ENCODE measurements at regions not wholly inside any gene's neighbourhood (a gene's known extent, or its start where the extent isn't known, plus 50 kb on each side); places are given as distances from the start of the nearest gene placed in this dataset.
A peak's percentile ranks its signal among the peaks of the same experiment; 100 is the strongest.

DNA sequence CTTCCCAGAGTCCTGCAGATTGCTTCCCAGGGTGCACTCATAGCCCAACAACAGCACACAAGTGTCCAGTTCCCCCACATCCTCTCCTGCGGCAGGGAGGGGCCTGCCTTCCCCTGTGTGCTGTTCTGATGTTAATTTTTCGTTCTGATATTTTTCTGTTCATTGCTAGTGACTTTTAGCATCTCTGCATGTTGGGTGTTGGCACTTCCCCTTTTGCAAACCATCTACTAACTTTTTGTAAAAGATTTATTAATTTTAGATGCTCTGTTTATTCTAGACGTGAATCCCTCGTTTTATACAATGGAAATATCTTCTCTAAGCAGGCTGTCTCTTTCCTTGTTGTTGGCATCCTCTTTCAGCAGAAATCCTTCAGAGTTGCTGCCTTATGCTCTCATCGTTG, 97.3 kb upstream of the DAP start:
- intact Hi-C loops (cut with micrococcal nuclease) = loop anchor here (10.0 kb wide), 1 partner anchor 164 kb away; no protein-coding TSS in a partner anchor
- Histone ChIP-seq H3K27ac (ENCODE audit: low read depth in 1 of 2, low read length in 2 of 2) (no peak overlapping the region), H3K79me2 (ENCODE audit: insufficient read depth, low read length) (no peaks in the 10 kb centered on the region), H4K20me1 (ENCODE audit: insufficient read depth, low read length) (no peaks in the 10 kb centered on the region), H3K27me3 (ENCODE audit: control insufficient read depth in 2 of 2, insufficient read depth in 2 of 2, low read length in 2 of 2) (peaks cover 0 to 3% of the 10 kb centered on the region in 2 donors), H3K9ac (ENCODE audit: insufficient read depth, low read length, poor library complexity, severe bottlenecking) (no peak overlapping the region), H2AFZ (ENCODE audit: insufficient read depth, low read depth, low read length, poor library complexity, severe bottlenecking) (no peak overlapping the region), H3K36me3 (replicated peaks in 1 of 2; ENCODE audit: control insufficient read depth in 1 of 2, insufficient read depth in 2 of 2, low read length in 2 of 2) (no peaks in the 10 kb centered on the region), H3K4me2 (replicated peaks; ENCODE audit: extremely low read depth, low read length, poor library complexity, severe bottlenecking) (no peak overlapping the region), H3K4me1 (ENCODE audit: control insufficient read depth in 1 of 2, insufficient read depth in 2 of 2, low read length in 2 of 2) (peaks cover 39 to 41% of the 10 kb centered on the region in 2 donors), H3K9me3 (replicated peaks in 1 of 2; ENCODE audit: control insufficient read depth in 1 of 2, insufficient read depth in 1 of 2, low read length in 2 of 2) (no peaks in the 10 kb centered on the region), H3K4me3 (replicated peaks in 1 of 3; ENCODE audit: low read depth in 2 of 3, low read length in 3 of 3) (no peak overlapping the region)
- Mint-ChIP-seq H3K4me1 (peaks cover 47% of the 10 kb centered on the region), H3K9me3 (peaks cover 0 to 3% (median 0%) of the 10 kb centered on the region in 7 donors), H3K27ac (peak overlapping the region in 1 of 7 donors; percentile 60), H3K36me3 (peaks cover 0 to 4% of the 10 kb centered on the region in 2 donors), H3K4me3 (peak overlapping the region in 1 of 2 donors; percentile 44), H3K27me3 (ENCODE audit: low read depth in 3 of 3) (peaks cover 1 to 15% (median 13%) of the 10 kb centered on the region in 3 donors)
- no peak for DNase-seq
- 29% methylated on average over 1 of the region's 5 CpGs for WGBS (ENCODE audit: insufficient coverage)
- TF ChIP-seq, protein P1, sequence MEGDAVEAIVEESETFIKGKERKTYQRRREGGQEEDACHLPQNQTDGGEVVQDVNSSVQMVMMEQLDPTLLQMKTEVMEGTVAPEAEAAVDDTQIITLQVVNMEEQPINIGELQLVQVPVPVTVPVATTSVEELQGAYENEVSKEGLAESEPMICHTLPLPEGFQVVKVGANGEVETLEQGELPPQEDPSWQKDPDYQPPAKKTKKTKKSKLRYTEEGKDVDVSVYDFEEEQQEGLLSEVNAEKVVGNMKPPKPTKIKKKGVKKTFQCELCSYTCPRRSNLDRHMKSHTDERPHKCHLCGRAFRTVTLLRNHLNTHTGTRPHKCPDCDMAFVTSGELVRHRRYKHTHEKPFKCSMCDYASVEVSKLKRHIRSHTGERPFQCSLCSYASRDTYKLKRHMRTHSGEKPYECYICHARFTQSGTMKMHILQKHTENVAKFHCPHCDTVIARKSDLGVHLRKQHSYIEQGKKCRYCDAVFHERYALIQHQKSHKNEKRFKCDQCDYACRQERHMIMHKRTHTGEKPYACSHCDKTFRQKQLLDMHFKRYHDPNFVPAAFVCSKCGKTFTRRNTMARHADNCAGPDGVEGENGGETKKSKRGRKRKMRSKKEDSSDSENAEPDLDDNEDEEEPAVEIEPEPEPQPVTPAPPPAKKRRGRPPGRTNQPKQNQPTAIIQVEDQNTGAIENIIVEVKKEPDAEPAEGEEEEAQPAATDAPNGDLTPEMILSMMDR (IDR thresholded peaks at IDR 0.05) = no peak

DNA sequence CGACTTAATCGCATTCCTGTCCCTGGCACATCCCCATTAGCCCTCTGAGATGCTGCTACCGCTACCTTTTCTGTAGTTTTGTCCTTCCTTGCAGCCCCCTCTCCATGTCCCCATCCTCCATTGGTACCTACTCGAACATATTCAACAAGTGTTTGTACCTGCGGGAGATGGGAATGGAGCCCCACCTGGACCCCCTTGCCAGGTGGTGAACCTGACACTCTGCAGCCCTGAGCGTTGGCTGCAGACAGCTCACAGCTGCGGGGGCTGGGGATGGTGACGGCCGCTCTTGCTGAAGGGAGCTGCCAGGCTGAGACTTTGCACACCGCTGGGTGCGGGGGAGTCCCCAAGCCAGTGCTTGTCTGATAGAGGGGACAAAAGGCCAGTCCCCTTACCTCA, 96.3 kb upstream of the DAP start:
- no peaks in the 10 kb centered on the region for H3K9me3 ChIP-seq (replicated peaks in 1 of 2; ENCODE audit: control insufficient read depth in 1 of 2, insufficient read depth in 1 of 2, low read length in 2 of 2)

More for the DNA sequence above, 96.3 kb upstream of the DAP start:
- Histone ChIP-seq H4K20me1 (ENCODE audit: insufficient read depth, low read length) (no peaks in the 10 kb centered on the region), H3K27me3 (ENCODE audit: control insufficient read depth in 2 of 2, insufficient read depth in 2 of 2, low read length in 2 of 2) (peaks cover 0 to 3% of the 10 kb centered on the region in 2 donors), H3K79me2 (ENCODE audit: insufficient read depth, low read length) (no peaks in the 10 kb centered on the region), H3K4me3 (replicated peaks in 1 of 3; ENCODE audit: low read depth in 2 of 3, low read length in 3 of 3) (peak overlapping the region in 1 of 3 experiments; percentile 26), H3K4me2 (replicated peaks; ENCODE audit: extremely low read depth, low read length, poor library complexity, severe bottlenecking) (peak overlapping the region; percentile 44), H3K36me3 (replicated peaks in 1 of 2; ENCODE audit: control insufficient read depth in 1 of 2, insufficient read depth in 2 of 2, low read length in 2 of 2) (no peaks in the 10 kb centered on the region), H3K4me1 (ENCODE audit: control insufficient read depth in 1 of 2, insufficient read depth in 2 of 2, low read length in 2 of 2) (peaks cover 41 to 44% of the 10 kb centered on the region in 2 donors), H3K27ac (ENCODE audit: low read depth in 1 of 2, low read length in 2 of 2) (no peak overlapping the region), H2AFZ (ENCODE audit: insufficient read depth, low read depth, low read length, poor library complexity, severe bottlenecking) (peak overlapping the region; percentile 50), H3K9ac (ENCODE audit: insufficient read depth, low read length, poor library complexity, severe bottlenecking) (no peak overlapping the region)
- peaks cover 55% of the 10 kb centered on the region for H3K4me1 Mint-ChIP-seq
- no peak for DNase-seq
- 80% methylated on average over 7 of the region's 11 CpGs for WGBS (ENCODE audit: insufficient coverage)
- peaks cover 0 to 3% (median 0%) of the 10 kb centered on the region in 7 donors for H3K9me3 Mint-ChIP-seq
- H3K36me3 Mint-ChIP-seq = peaks cover 0 to 4% of the 10 kb centered on the region in 2 donors
- intact Hi-C loops (cut with micrococcal nuclease) = loop anchor here (10.0 kb wide), 1 partner anchor 163 kb away; no protein-coding TSS in a partner anchor
- TF ChIP-seq, protein P1 (IDR thresholded peaks at IDR 0.05) = peak; percentile 61
- no peak overlapping the region for H3K27ac Mint-ChIP-seq
- peaks cover 1 to 12% (median 12%) of the 10 kb centered on the region in 3 donors for H3K27me3 Mint-ChIP-seq (ENCODE audit: low read depth in 3 of 3)
- peak overlapping the region in 1 of 2 donors; percentile 78 for H3K4me3 Mint-ChIP-seq

All from CD14-positive monocyte (primary cell).